Activated CD4-positive, alpha-beta T cell treated with anti-CD3 and anti-CD28 coated beads for 4 hours (primary cell): ENCODE measurements at regions not wholly inside any gene's neighbourhood (a gene's known extent, or its start where the extent isn't known, plus 50 kb on each side); places are given as distances from the start of the nearest gene placed in this dataset.

Experiments used
- DNase-seq, 2 donors: peaks; one replicate each; pipeline ENCODE4 v3.0.0-alpha.2; 2020

- no peak for DNase-seq
These were observed 100.8 kb upstream of the PITX1 start for GRCh38 chr5:135134691-135135381.

GRCh38 chr5:135133698-135134515, 99.9 kb upstream of the PITX1 start:
- DNase-seq, result no peak

GRCh38 chr5:135133181-135133580, 99.2 kb upstream of the PITX1 start:
- DNase-seq, result no peak

- no peak for DNase-seq
These were observed 98.0 kb upstream of the PITX1 start for GRCh38 chr5:135131801-135132680.

- DNase-seq, result no peak
These were observed 96.5 kb upstream of the PITX1 start for GRCh38 chr5:135130261-135131215.

GRCh38 chr5:135129307-135129706, 95.3 kb upstream of the PITX1 start:
- DNase-seq, result no peak

- no peak for DNase-seq
These were observed 94.3 kb upstream of the PITX1 start for GRCh38 chr5:135128361-135128760.

- DNase-seq, result no peak
These were observed 93.6 kb upstream of the PITX1 start for GRCh38 chr5:135127439-135128240.

- DNase-seq, result no peak
These were observed 92.8 kb upstream of the PITX1 start for GRCh38 chr5:135126688-135127438.

- no peak for DNase-seq
These were observed 90.7 kb upstream of the PITX1 start for GRCh38 chr5:135124724-135125123.

GRCh38 chr5:135124128-135124527, 90.1 kb upstream of the PITX1 start:
- no peak for DNase-seq

GRCh38 chr5:135122797-135123196, 88.8 kb upstream of the PITX1 start:
- DNase-seq, result no peak

GRCh38 chr5:135120951-135121350, 86.9 kb upstream of the PITX1 start:
- no peak for DNase-seq

- no peak for DNase-seq
These were observed 85.5 kb upstream of the PITX1 start for GRCh38 chr5:135119481-135119880.

- no peak for DNase-seq
These were observed 83.6 kb upstream of the PITX1 start for GRCh38 chr5:135117590-135117989.

GRCh38 chr5:135116160-135116561, 82.1 kb upstream of the PITX1 start:
- DNase-seq, result no peak

GRCh38 chr5:135115591-135115990, 81.6 kb upstream of the PITX1 start:
- DNase-seq, result no peak

- DNase-seq, result no peak
These were observed 80.7 kb upstream of the PITX1 start for GRCh38 chr5:135114759-135115158.

- no peak for DNase-seq
These were observed 78.1 kb upstream of the PITX1 start for GRCh38 chr5:135112008-135112725.
